K562 (cell line): ENCODE measurements at regions not wholly inside any gene's neighbourhood (a gene's known extent, or its start where the extent isn't known, plus 50 kb on each side); places are given as distances from the start of the nearest gene placed in this dataset.

ENCODE experiments used
- CEBPZ ChIP-seq: fragments of 150-350 bp; IDR thresholded peaks from 2 replicates; pipeline ENCODE4 v1.6.1; 2014; ENCODE audit warnings: low read depth, mild to moderate bottlenecking, low read length, borderline replicate concordance
- MAFF ChIP-seq: IDR thresholded peaks from 2 replicates; pipeline ENCODE4 v1.6.1; 2012; ENCODE audit warnings: low read length, improper control_type of control experiment
- TEAD4 ChIP-seq, 2 experiments: sonication (generic) in 1 of 2; formaldehyde crosslinking in 1 of 2; IDR thresholded peaks; 2 replicates each; pipeline versions ENCODE4 v1.6.1 to v1.8.0; 2012 to 2022; ENCODE audit warnings: borderline replicate concordance in 1 of 2, inconsistent platforms in 1 of 2, low read length in 1 of 2, mild to moderate bottlenecking in 1 of 2, missing genetic modification reagents in 1 of 2
- TGIF2 ChIP-seq: sonication (generic); formaldehyde crosslinking; IDR thresholded peaks from 2 replicates; pipeline ENCODE4 v1.8.1; 2022; ENCODE audit warnings: mild to moderate bottlenecking, missing genetic modification reagents, moderate library complexity
- ZBTB49 ChIP-seq: sonication (generic); formaldehyde crosslinking; IDR thresholded peaks from 2 replicates; pipeline ENCODE4 v1.8.0; 2022; ENCODE audit warnings: missing genetic modification reagents, mild to moderate bottlenecking, borderline replicate concordance

GRCh38 chr1:81433676-81434075 lies 367.1 kb upstream of the ADGRL2 start (continued):
- TF ChIP-seq ZBTB49 (CRISPR knock-in tag) (no peak), TEAD4 (IDR thresholded peaks at IDR 0.05; ENCODE audit: low read length) (no peak), TEAD4 (CRISPR knock-in tag; IDR thresholded peaks at IDR 0.05; ENCODE audit: borderline replicate concordance) (no peak), TGIF2 (CRISPR knock-in tag) (no peak), MAFF (no peak), CEBPZ (no peak)
- TF ChIP-seq, all 486 proteins: peak for 0
